Endodermal cell (in vitro differentiated cells): ENCODE measurements at regions not wholly inside any gene's neighbourhood (a gene's known extent, or its start where the extent isn't known, plus 50 kb on each side); places are given as distances from the start of the nearest gene placed in this dataset.

Source experiments
- DNase-seq: peaks from one replicate; pipeline ENCODE4 v3.0.0-alpha.2; 2017
- H3K27ac ChIP-seq: 2 replicates; pipeline ENCODE4 v1.5.1; 2013; ENCODE audit warnings: mild to moderate bottlenecking, low read depth, low read length, moderate library complexity
- H3K27me3 ChIP-seq: 2 replicates; pipeline ENCODE4 v1.6.1; 2013; ENCODE audit warnings: mild to moderate bottlenecking, low read length, moderate library complexity; ENCODE audit not compliant: insufficient read depth, control insufficient read depth, poor library complexity, severe bottlenecking
- H3K36me3 ChIP-seq: 2 replicates; pipeline ENCODE4 v1.7.0; 2013; ENCODE audit warnings: mild to moderate bottlenecking, low read length, moderate library complexity; ENCODE audit not compliant: control insufficient read depth, insufficient read depth
- H3K4me1 ChIP-seq: one replicate; pipeline ENCODE4 v1.7.0; 2013; ENCODE audit warnings: low read length; ENCODE audit not compliant: control insufficient read depth, insufficient read depth
- H3K4me3 ChIP-seq: 2 replicates; pipeline ENCODE4 v1.5.1; 2013; ENCODE audit warnings: mild to moderate bottlenecking, low read length, moderate library complexity
- H3K9ac ChIP-seq: 2 replicates; pipeline ENCODE4 v1.6.1; 2013; ENCODE audit warnings: mild to moderate bottlenecking, low read length, moderate library complexity; ENCODE audit not compliant: poor library complexity, severe bottlenecking; ENCODE audit errors: extremely low read depth
- H3K9me3 ChIP-seq: 2 replicates; pipeline ENCODE4 v1.6.1; 2013; ENCODE audit warnings: mild to moderate bottlenecking, low read length, moderate library complexity; ENCODE audit not compliant: control insufficient read depth
- H3K27ac Mint-ChIP-seq: 2 replicates; pipeline ENCODE4 v1.8.0; 2020; ENCODE audit warnings: mixed read lengths
- H3K27me3 Mint-ChIP-seq: 2 replicates; pipeline ENCODE4 v1.8.0; 2021; ENCODE audit warnings: mild to moderate bottlenecking, mixed read lengths; ENCODE audit not compliant: insufficient read depth
- H3K36me3 Mint-ChIP-seq: 2 replicates; pipeline ENCODE4 v1.8.0; 2020; ENCODE audit warnings: low read depth, mixed read lengths
- H3K4me1 Mint-ChIP-seq: 2 replicates; pipeline ENCODE4 v1.8.0; 2020; ENCODE audit warnings: mixed read lengths
- H3K4me3 Mint-ChIP-seq: 2 replicates; pipeline ENCODE4 v1.8.0; 2020; ENCODE audit warnings: mild to moderate bottlenecking, moderate library complexity, mixed read lengths
- H3K9me3 Mint-ChIP-seq: 2 replicates; pipeline ENCODE4 v1.8.0; 2020; ENCODE audit warnings: mild to moderate bottlenecking, mixed read lengths
- WGBS, 2 experiments: methylation state at CpG; one replicate each; pipeline versions ENCODE4 v1.1.5 to v1.1.7; 2013; ENCODE audit warnings: missing lambda C conversion rate in 2 of 2, mixed read lengths in 1 of 2; ENCODE audit not compliant: insufficient coverage in 1 of 2, insufficient read length in 1 of 2; 5-methylcytosine and 5-hydroxymethylcytosine counted together
- TF ChIP-seq, protein P1 (sequence below): fragments of 200-600 bp; sonication (generic); conservative IDR thresholded peaks from 2 replicates; pipeline ENCODE4 v1.5.0; 2021; ENCODE audit warnings: antibody characterized with exemption, mild to moderate bottlenecking

DNA sequence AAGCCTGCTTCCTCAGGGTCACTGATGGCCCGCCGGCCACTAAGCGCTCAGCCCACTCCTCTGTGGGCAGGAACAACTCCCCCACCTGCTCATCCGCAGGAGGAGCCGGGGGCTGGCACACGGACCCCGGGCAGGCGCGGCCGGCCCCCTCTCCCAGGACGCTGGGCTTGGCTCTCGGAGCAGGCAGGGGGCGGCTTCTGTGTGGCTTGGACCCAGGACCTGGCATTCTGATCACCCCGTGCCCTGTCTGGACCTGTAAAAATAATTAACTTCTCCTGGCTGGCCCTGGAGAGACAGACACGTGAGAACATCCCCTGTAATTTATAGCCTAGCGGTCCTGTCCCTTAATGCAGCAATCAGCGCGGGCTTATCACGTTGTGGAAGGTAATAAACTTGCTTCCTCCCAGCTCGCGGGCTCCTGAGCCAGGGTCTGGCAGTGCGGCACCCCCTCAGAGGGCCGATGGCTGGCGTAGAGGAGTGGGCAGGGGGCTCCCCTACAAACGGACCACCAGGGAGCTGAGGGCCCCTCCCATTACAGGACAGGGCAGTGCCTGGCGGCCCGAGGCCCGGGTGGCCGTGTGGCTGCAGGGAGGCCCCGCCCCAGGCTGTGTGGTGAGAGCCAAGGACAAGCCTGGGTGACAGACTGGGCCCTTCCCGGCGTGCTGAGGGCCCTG, 84.5 kb upstream of the NKX1-1 start:
- Mint-ChIP-seq H3K27me3 (peaks cover 9% of the 10 kb centered on the region), H3K4me1 (no peaks in the 10 kb centered on the region), H3K27ac (no peak overlapping the region), H3K36me3 (no peaks in the 10 kb centered on the region), H3K9me3 (peaks cover 17% of the 10 kb centered on the region), H3K4me3 (no peak overlapping the region)
- Histone ChIP-seq H3K9ac (no peak overlapping the region), H3K27ac (no peak overlapping the region), H3K4me1 (no peaks in the 10 kb centered on the region), H3K9me3 (peaks cover 8% of the 10 kb centered on the region), H3K4me3 (no peak overlapping the region), H3K27me3 (no peaks in the 10 kb centered on the region), H3K36me3 (no peaks in the 10 kb centered on the region)
- 84 to 88% methylated on average over 23 to 32 of the region's 32 CpGs for WGBS, 2 experiments
- TF ChIP-seq, protein P1, sequence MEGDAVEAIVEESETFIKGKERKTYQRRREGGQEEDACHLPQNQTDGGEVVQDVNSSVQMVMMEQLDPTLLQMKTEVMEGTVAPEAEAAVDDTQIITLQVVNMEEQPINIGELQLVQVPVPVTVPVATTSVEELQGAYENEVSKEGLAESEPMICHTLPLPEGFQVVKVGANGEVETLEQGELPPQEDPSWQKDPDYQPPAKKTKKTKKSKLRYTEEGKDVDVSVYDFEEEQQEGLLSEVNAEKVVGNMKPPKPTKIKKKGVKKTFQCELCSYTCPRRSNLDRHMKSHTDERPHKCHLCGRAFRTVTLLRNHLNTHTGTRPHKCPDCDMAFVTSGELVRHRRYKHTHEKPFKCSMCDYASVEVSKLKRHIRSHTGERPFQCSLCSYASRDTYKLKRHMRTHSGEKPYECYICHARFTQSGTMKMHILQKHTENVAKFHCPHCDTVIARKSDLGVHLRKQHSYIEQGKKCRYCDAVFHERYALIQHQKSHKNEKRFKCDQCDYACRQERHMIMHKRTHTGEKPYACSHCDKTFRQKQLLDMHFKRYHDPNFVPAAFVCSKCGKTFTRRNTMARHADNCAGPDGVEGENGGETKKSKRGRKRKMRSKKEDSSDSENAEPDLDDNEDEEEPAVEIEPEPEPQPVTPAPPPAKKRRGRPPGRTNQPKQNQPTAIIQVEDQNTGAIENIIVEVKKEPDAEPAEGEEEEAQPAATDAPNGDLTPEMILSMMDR: no peak
- peak; percentile 29 for DNase-seq

DNA sequence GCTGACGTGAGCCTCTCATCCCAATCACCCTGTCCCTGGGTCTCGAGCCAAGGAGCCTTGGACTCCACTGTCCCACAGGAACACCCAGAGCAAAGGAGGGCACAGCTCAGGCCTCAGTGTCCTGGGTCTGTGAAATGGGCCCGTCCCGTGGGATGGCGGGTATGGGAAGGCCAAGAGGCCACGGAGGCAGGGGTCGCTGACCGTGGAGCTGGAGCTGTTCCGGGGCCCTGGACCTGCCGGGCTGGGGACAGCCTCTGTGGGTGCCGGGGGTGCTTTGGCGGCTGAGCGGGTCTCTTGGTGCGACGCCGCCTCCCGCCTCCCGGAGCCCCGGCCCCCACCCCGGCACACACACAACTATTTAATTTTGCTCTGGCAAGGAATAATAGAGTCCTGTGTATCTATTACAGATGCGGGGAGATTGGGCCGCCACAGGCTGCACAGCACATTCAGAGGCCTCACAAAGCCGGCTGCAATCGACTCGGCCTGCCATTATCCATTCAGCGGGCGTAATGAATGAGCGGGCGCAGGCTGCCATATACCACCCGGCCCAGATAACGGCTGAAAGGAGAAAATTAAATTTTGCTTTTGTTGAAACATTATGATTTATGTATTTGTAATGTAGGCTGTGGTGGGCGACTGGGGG, 83.9 kb upstream of the NKX1-1 start:
- peak; percentile 31 for DNase-seq
- H3K4me1 Mint-ChIP-seq: no peaks in the 10 kb centered on the region
- Histone ChIP-seq H3K4me3 (no peak overlapping the region), H3K9ac (no peak overlapping the region), H3K27me3 (no peaks in the 10 kb centered on the region), H3K36me3 (no peaks in the 10 kb centered on the region), H3K27ac (no peak overlapping the region), H3K9me3 (peaks cover 15% of the 10 kb centered on the region), H3K4me1 (no peaks in the 10 kb centered on the region)
- no peak overlapping the region for H3K4me3 Mint-ChIP-seq
- H3K36me3 Mint-ChIP-seq: no peaks in the 10 kb centered on the region
- H3K9me3 Mint-ChIP-seq: peaks cover 23% of the 10 kb centered on the region
- TF ChIP-seq, protein P1: no peak
- WGBS, 2 experiments: 91 to 97% methylated on average over 14 to 32 of the region's 32 CpGs
- no peak overlapping the region for H3K27ac Mint-ChIP-seq
- H3K27me3 Mint-ChIP-seq: peaks cover 9% of the 10 kb centered on the region

DNA sequence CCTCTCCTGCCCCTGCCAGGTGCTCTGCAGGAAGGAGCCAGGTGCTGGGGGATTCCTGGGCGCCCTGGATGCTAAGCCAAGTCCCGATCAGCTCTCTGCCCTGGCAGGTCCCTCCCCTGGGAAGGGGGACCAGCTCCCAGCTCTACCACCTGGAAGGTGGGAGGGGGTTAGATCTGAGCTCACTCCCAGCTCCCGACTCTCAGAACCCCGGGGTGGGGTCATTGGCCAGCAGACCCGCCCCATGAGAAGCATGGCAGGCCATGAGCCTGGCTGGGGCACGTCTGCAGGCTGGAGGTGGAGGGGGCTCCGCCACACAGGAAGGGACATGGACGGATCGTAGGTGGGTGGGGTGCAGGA, 83.4 kb upstream of the NKX1-1 start:
- H3K4me3 Mint-ChIP-seq: no peak overlapping the region

More for the DNA sequence above, 83.4 kb upstream of the NKX1-1 start:
- TF ChIP-seq, protein P1: no peak
- H3K27me3 Mint-ChIP-seq: peaks cover 9% of the 10 kb centered on the region
- no peak overlapping the region for H3K4me3 ChIP-seq
- H3K9me3 ChIP-seq: peaks cover 20% of the 10 kb centered on the region
- H3K9ac ChIP-seq: no peak overlapping the region
- no peaks in the 10 kb centered on the region for H3K36me3 Mint-ChIP-seq
- H3K9me3 Mint-ChIP-seq: peaks cover 29% of the 10 kb centered on the region
- no peak for DNase-seq
- H3K4me1 Mint-ChIP-seq: no peaks in the 10 kb centered on the region
- H3K27ac ChIP-seq: no peak overlapping the region
- H3K4me1 ChIP-seq: no peaks in the 10 kb centered on the region
- 89 to 100% methylated on average over 3 to 9 of the region's 9 CpGs for WGBS, 2 experiments
- H3K27me3 ChIP-seq: no peaks in the 10 kb centered on the region
- H3K27ac Mint-ChIP-seq: no peak overlapping the region
- no peaks in the 10 kb centered on the region for H3K36me3 ChIP-seq
